Astrocyte of the spinal cord (primary cell): ENCODE measurements at regions not wholly inside any gene's neighbourhood (a gene's known extent, or its start where the extent isn't known, plus 50 kb on each side); places are given as distances from the start of the nearest gene placed in this dataset.
A peak's percentile ranks its signal among the peaks of the same experiment; 100 is the strongest.
"Not testable (repeated sequence)": the region's sequence is repeated elsewhere in the genome, so short reads cannot be mapped to it uniquely, and the experiment has no call there.

Experiments
- DNase-seq: peaks from one replicate; pipeline ENCODE4 v3.0.0; 2011; ENCODE audit warnings: low read depth, low spot score
- H3K4me3 ChIP-seq: 2 replicates; pipeline ENCODE4 v1.5.1; 2011; ENCODE audit warnings: low read depth, mild to moderate bottlenecking, low read length, moderate library complexity
- in situ Hi-C: cut with HindIII; loops from 2 replicates; pipeline ENCODE4 v1.10.0; 2017; ENCODE audit warnings: low sequenced_read_pairs
- TF ChIP-seq, protein P1 (sequence below): IDR thresholded peaks from 2 replicates; pipeline ENCODE4 v1.5.1; 2012; ENCODE audit warnings: low read depth, mild to moderate bottlenecking, low read length, inconsistent platforms

DNA sequence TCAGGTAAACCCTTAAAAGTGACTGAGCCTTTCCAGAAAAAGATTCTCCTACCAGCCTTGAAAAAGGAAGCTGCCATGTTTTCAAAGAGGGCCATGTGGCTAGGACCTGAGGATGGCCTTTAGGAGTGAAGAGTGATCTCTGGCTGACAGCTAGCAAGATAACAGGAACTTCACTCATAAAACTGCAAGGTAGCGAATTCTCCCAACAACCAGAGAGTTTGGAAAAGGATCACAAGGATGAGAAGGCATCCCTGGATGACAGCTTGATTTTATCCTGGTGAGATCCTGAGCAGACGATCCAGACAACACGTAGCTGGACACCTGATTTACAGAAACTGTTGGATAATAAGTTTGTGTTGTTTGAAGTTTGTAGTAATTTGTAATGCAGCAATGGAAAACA, 115.6 kb upstream of the FBXO33 start:
- no peak overlapping the region for H3K4me3 ChIP-seq
- in situ Hi-C loops = no loop called here
- DNase-seq = no peak
- TF ChIP-seq, protein P1, sequence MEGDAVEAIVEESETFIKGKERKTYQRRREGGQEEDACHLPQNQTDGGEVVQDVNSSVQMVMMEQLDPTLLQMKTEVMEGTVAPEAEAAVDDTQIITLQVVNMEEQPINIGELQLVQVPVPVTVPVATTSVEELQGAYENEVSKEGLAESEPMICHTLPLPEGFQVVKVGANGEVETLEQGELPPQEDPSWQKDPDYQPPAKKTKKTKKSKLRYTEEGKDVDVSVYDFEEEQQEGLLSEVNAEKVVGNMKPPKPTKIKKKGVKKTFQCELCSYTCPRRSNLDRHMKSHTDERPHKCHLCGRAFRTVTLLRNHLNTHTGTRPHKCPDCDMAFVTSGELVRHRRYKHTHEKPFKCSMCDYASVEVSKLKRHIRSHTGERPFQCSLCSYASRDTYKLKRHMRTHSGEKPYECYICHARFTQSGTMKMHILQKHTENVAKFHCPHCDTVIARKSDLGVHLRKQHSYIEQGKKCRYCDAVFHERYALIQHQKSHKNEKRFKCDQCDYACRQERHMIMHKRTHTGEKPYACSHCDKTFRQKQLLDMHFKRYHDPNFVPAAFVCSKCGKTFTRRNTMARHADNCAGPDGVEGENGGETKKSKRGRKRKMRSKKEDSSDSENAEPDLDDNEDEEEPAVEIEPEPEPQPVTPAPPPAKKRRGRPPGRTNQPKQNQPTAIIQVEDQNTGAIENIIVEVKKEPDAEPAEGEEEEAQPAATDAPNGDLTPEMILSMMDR = no peak

DNA sequence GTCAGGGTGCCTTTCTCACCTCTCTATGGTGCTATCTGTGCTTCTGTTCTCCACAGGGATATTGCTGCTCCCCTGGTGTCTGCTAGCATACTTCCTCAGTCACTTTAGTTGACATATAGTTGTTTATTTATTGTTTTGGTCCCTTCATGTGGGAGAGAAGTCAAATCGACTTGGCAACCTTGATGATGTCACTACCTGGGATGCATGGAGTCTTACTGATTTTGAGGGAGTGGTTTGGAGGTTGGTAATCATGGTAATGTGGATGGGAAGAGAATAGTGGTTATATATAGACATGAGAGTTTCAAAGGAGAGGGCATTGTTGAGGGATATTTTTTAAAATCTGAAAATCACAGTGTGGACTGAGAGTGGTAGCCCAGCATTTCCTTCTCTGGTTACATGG, 73.6 kb upstream of the FBXO33 start:
- TF ChIP-seq, protein P1 = no peak
- in situ Hi-C loops = no loop called here
- no peak for DNase-seq
- no peak overlapping the region for H3K4me3 ChIP-seq

DNA sequence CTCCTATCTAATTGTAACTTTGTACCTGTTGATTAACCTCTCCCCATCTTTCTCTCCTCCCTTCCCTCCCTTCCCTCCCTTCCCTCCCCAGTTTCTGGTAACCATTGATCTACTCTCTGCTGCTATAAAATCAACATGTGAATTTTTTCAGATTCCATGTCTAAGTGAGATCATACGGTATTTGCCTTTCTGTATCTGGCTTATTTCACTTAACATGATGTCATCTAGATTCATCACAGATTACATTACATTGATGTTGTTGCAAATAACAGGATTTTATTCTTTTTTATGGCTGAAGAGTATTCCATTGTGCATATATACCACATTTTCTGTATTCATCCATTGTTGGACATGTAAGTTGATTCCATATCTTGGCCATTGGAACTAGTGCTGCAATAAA, 68.0 kb upstream of the FBXO33 start:
- no peak overlapping the region for H3K4me3 ChIP-seq
- TF ChIP-seq, protein P1 = no peak
- no peak for DNase-seq
- in situ Hi-C loops = no loop called here

DNA sequence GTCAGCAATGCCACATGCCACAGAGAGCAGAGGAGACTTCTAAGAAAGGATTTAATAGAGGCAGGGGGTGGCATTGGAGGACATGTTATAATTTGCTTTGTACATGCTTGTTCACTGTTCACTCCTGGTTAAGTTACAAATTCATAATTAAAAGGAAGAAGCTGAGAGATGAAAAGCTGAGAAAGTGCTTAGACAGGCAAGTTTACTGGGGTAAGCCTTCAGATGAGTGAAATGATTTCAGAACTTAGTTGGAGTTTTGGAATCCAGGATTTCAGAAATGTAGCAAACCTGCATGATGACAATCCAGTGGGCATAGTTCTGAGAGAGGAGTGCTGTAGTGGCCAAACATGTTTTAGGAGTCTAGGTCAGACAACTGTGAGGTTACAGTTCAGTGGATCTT, 67.3 kb upstream of the FBXO33 start:
- no peak for DNase-seq
- TF ChIP-seq, protein P1 = no peak
- in situ Hi-C loops = no loop called here
- H3K4me3 ChIP-seq = no peak overlapping the region

DNA sequence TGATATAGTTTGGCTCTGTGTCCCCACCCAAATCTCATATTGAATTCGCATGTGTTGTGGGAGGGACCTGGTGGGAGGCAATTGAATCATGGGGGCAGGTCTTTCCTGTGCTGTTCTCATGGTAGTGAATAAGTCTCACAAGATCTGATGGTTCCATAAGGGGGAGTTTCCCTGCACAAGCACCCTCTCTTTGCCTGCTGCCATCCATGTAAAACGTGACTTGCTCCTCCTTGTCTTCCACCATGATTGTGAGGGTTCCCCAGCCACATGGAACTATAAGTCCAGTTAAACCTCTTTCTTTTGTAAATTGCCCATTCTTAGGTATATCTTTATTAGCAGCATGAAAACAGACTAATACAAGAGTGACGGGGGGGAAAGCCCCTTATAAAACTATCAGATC, 65.4 kb upstream of the FBXO33 start:
- DNase-seq, H3K4me3 ChIP-seq, in situ Hi-C loops: not testable (repeated sequence)

DNA sequence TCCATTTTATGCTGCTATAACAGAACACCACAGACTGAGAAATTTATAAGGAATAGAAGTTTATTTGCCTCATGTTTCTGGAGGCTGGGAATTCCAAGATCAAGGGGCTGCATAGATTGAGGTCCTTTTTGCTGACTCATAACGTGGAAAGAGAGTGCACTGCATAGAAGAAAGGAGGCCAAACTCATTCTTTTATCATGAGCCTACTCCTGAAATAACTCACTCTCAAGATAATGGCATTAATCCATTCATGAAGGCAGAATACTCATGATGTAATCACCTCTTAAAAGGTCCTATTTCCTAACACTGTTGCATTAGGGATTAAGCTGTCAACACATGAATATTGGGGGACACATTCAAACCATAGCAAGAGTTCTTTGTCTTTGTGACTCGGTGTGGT, 60.0 kb upstream of the FBXO33 start:
- peak; percentile 85 for DNase-seq
- no peak overlapping the region for H3K4me3 ChIP-seq
- TF ChIP-seq, protein P1 = no peak
- in situ Hi-C loops = no loop called here

DNA sequence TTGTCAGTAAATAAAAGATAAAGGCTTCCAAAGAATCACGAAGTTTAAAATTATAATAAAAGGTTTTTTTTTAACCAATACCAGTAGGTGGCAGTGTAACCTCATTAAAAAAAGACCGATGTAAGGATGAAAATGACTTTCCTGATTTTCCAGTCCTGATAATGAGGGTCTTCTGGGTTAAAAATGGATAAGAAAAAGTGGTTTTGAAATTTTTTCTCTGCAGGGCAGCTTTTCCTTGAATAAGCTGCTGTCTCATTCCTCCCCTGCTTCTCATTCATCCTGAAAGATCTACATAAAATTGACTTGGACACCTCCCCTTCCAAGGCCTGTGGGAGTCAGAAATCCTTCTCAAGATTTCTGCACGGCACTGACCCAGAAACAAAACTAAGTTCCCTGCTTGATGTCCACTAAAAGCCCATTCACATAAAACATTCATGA, 58.9 kb upstream of the FBXO33 start:
- TF ChIP-seq, protein P1 = peak; percentile 18
- no peak overlapping the region for H3K4me3 ChIP-seq
- in situ Hi-C loops = no loop called here
- peak; percentile 70 for DNase-seq
